Left cardiac atrium (tissue), 4 donors: ENCODE measurements at regions not wholly inside any gene's neighbourhood (a gene's known extent, or its start where the extent isn't known, plus 50 kb on each side); places are given as distances from the start of the nearest gene placed in this dataset.

Experiments
- ATAC-seq, 2 donors: fragments of 200-7000 bp; cut with Tn5 transposase; one replicate each; pipeline ENCODE4 v1.9.1; 2020; ENCODE audit warnings: mild to moderate bottlenecking in 2 of 2, moderate library complexity in 2 of 2
- DNase-seq: peaks from one replicate; pipeline ENCODE4 v3.0.0-alpha.2; 2020
- intact Hi-C, 2 donors: fragments of 100-400 bp; cut with DNase I; formaldehyde crosslinking; loops; one replicate each; pipeline versions ENCODE4 v1.14.1 to v1.15.1; 2022 to 2023
- donor health status: DM: no; HTN: yes; CAD: no.
- donor health status: DM: no; HTN: yes; CAD: no; lungs with severe emphysema.
- donor health status: DM: yes; HTN: yes; CAD: no.
- donor health status: Dilated cardiomyopathy.

- ATAC-seq (no peak), DNase-seq (no peak)
- intact Hi-C loops = no loop called here
Observed at GRCh38 chr16:89042711-89043551, 50.7 kb upstream of the ACSF3 start.

GRCh38 chr16:89043636-89044417 is 49.8 kb upstream of the ACSF3 start:
- ATAC-seq (no peak), DNase-seq (no peak)
- intact Hi-C loops = no loop called here
